OCI-LY7 (cell line): ENCODE measurements at regions not wholly inside any gene's neighbourhood (a gene's known extent, or its start where the extent isn't known, plus 50 kb on each side); places are given as distances from the start of the nearest gene placed in this dataset.
"Not testable (repeated sequence)": the region's sequence is repeated elsewhere in the genome, so short reads cannot be mapped to it uniquely, and the experiment has no call there.

Experiments used
- EZH2phosphoT487 ChIP-seq: fragments of 200-600 bp; sonication (generic); IDR thresholded peaks from 2 replicates; pipeline ENCODE4 v1.6.1; 2018; ENCODE audit warnings: low read depth, borderline replicate concordance, mild to moderate bottlenecking, mixed run types, antibody characterized with exemption, low read length, moderate library complexity, mixed read lengths
- TF ChIP-seq, protein P1 (sequence below): fragments of 200-600 bp; sonication (generic); conservative IDR thresholded peaks from 2 replicates; pipeline ENCODE4 v1.5.1; 2014; ENCODE audit warnings: mild to moderate bottlenecking, antibody characterized with exemption, low read length, moderate library complexity, mixed read lengths

DNA sequence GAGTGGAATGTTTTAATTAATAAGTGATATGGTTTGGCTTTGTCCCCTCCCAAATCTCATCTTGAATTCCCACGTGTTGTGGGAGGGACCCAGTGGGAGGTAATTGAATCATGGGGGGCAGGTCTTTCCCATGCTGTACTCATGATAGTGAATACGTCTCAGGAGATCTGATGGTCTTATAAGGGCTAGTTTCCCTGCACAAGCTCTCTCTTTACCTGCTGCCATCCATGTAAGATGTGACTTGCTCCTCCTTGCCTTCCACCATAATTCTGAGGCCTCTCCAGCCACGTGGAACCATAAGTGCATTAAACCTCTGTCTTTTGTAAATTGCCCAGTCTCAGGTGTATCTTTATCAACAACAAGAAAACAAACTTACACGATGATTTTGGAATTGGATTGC, 734.5 kb upstream of the BCHE start:
- TF ChIP-seq, protein P1, sequence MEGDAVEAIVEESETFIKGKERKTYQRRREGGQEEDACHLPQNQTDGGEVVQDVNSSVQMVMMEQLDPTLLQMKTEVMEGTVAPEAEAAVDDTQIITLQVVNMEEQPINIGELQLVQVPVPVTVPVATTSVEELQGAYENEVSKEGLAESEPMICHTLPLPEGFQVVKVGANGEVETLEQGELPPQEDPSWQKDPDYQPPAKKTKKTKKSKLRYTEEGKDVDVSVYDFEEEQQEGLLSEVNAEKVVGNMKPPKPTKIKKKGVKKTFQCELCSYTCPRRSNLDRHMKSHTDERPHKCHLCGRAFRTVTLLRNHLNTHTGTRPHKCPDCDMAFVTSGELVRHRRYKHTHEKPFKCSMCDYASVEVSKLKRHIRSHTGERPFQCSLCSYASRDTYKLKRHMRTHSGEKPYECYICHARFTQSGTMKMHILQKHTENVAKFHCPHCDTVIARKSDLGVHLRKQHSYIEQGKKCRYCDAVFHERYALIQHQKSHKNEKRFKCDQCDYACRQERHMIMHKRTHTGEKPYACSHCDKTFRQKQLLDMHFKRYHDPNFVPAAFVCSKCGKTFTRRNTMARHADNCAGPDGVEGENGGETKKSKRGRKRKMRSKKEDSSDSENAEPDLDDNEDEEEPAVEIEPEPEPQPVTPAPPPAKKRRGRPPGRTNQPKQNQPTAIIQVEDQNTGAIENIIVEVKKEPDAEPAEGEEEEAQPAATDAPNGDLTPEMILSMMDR = not testable (repeated sequence)
- TF ChIP-seq EZH2phosphoT487 = not testable (repeated sequence)
